Ramos (cell line): ENCODE measurements at regions not wholly inside any gene's neighbourhood (a gene's known extent, or its start where the extent isn't known, plus 50 kb on each side); places are given as distances from the start of the nearest gene placed in this dataset.
"Not testable (repeated sequence)": the region's sequence is repeated elsewhere in the genome, so short reads cannot be mapped to it uniquely, and the experiment has no call there.

Experiments
- in situ Hi-C: fragments of 300-500 bp; cut with MboI; formaldehyde crosslinking; loops from one replicate; pipeline ENCODE4 v1.14.3; 2022; ENCODE audit warnings: low sequenced_read_pairs; ENCODE audit not compliant: unreplicated experiment

DNA sequence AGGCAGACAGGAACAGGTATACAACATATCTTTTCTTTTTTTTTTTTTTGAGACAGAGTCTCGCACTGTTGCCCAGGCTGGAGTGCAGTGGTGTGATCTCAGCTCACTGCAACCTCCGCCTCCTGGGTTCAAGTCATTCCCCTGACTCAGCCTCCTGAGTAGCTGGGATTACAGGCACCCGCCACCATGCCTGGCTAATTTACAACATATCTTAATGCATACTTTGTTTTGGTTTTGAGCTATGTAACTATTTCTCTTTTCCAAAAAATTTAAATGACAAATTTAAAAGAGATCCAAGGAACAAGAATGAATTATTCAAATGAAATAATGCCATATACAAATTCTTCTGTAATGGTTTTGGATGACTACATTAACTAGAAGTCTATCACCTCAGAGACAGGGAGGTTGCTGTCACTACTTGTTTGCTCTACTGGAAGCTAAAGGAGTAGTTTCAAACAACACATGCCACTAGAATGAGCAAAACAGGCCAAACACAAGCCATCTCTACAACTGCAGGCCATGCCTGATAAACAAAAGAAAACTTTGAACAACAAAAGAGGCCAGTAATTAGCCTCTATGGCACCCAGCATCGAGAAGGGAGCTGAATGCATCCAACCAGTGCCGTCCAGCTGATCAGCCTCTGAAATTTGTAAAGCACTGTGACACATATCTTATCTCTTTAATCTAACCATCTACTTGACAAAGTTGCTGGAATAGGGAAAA is 133.6 kb upstream of the VOPP1 start:
- in situ Hi-C loops = not testable (repeated sequence)

DNA sequence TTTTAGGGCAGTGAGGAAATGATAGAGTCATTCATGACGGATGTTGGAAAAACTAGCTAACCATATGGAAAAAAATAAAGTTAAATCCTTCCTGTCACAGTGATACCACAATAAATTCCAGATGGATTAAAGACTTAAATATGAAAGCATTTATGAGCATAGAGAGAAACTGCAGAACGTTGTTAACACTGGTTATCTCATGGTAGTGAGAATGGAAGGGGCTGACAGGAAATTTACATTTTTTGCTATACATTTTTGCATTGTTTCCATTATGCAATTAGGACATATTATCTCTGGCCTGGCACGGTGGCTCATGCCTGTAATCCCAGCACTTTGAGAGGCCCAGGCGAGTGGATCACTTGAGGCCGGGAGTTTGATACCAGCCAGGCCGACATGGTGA is 130.5 kb upstream of the VOPP1 start:
- in situ Hi-C loops = not testable (repeated sequence)

DNA sequence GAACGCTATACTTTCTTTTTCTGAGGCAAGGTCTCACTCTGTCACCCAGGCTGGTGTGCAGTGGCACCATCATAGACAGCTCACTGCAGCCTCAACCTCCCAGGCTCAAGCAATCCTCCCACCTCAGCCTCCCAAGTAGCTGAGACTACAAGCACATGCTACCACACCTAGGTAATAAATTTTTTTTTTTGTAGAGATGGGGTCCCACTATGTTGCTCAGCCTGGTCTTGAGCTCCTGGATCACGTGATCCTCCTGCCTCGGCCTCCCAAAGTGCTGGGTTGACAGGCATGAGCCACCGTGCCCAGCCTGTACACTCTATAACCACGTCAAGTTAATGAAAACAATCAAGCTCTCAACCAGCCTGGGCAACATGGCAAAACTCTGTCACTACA is 127.1 kb upstream of the VOPP1 start:
- in situ Hi-C loops = not testable (repeated sequence)

DNA sequence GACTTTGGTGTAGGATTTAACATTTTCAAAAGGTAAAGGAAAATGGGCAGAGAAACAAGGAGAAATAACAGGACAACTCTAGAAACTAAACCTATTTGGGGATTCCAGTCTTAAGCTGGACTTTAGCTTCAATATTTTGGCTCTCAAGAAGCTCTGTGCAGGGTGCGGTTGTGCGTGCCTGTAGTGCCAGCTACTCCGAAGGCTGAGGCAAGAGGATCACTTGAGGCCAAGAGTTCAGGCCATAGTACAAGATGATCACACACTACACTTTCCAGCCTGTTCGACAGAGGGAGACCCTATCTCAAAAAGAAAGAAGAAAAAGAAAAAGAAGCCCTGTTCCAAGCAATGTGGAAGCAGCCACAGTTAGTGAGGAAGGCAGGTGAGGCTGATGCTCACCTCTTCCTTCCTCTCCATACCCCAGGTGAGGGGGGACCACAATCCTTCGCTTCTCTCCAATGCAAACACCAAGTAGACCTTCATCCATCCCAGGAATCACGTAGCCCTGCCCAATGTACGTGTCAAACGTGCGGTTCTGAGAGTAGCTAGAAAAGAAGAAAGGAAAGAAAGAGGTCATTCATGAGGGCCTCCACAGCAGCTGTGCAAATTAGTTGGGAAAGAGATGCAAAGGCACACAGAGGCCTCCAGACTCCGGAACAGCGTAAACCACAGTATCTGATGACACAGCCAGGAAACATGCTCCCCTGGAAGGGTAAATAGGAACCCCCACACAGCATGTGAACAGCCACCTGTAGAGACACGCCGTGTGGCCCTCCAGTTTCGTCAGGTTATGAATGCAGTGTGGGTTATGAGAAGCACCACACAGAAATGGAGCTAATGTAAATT is 126.5 kb upstream of the VOPP1 start:
- in situ Hi-C loops = not testable (repeated sequence)

DNA sequence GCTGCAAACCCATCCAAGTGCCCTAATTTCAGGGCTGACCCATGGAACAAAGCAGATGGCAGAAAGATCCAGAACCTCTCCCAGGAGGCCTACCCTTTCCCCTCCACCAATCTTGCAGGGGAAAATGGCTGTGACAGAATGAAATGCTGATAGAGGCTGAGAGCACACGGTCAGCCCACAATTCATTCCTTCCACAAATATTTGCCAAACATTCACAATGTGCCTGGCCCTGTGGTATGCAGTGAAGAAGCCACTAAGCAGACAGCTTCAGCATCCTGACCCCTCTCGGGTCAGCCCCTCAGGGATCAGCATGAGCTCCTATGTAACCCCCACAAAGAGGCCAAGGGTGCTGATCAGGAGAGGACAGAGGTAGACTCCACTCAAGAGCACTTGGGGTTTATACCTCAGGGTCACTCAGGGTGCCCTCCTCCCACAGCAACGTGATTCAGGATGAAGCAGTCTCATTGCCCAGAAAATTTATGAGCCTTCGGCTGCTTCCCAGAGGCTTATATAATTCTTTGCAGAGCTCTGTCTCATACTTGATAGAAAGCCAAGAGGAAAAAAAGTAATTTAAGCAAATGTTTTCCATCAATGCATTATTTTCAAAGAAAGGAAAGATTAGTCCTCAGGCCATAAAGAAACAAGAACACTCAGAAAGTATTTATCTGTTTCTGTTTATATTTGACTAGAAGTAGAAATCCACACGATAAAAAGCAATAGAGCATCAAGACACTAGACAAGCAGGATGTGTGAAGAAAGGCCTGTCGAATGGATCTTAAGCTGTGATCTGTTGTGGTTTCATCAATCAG is 123.8 kb upstream of the VOPP1 start:
- in situ Hi-C loops = not testable (repeated sequence)

DNA sequence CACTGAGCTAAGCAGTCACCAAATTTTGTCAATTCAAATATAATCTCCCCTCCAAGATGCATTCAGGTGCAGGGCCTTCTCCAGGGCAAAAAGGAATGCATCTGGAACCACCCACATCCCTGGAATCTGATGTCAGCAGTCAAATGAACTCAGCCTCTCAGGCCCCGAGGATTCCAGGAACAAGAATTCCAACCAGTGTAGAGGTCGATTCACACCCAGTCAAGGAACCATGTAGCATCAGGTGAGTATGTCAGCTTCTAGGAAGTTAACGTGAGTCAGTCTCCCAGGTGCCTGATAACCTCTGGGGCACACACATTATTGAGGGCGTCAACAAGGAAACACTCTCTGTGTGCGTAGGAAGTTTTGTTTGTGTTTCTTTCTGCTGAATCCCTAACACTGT is 122.2 kb upstream of the VOPP1 start:
- in situ Hi-C loops = not testable (repeated sequence)

DNA sequence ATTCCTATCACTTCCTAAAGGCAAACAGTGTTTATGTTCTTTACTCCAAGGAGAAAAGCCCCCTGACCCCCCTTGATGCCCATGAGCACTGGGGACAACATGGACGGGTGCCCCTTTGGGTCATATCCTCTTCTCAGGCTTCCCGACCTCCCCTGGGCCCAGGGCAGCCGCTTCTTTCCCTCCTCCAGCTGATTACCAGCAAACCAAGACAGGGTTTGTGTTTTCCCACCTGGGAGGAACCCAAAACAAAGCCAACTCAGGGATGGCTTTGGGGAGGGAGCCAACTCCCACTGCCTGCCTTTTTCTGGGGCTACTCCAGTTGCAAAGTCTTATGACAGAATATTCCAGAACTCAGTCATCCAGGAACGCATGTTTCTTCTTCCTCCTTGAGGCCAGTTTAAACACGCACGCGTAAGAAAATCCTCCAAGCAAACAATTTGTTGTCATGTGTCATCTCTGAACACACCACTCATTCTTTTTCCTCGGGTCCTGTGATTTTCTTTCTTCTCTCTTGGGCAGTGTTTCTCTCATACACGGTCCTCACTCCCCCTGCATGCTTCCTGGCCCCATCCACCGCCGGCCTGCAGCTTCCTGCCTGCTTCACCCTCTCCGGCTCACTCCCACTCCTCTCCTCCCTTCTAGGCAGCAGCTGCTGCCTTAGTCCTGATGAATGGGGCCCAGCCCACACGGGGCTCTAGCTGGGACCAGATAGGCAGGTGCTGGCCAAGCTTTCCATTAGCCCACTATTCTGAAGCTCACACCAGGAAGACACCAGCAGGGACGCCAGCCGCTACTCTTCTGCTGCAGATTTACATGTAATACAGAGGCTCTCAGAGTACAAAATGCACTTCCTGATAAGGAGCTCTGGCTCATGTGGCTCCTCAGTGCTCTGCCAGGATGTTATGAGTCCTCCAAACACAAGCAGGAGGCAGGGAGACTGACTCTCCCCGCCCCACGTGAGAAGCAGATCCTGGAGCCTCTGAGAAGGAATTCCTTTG is 116.7 kb upstream of the VOPP1 start:
- in situ Hi-C loops = not testable (repeated sequence)

DNA sequence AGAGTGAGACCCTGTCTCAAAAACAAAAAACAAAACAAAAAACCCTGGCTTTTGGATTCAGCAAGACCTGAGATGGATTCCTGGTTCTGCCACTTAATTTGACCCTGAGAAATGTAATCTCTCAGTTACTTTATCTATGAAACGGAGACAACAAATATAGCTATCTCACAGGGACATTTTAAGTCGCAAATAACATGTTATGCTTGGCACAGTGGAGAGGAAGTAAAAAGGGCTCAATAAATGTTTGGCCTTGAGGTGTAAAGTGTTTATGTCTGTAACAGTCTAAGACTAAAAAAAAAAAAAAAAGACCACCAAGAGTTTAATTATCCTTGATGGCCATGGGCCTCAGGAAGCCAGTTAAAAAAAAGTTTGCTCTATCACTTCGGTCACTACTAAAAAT is 116.0 kb upstream of the VOPP1 start:
- in situ Hi-C loops = not testable (repeated sequence)

DNA sequence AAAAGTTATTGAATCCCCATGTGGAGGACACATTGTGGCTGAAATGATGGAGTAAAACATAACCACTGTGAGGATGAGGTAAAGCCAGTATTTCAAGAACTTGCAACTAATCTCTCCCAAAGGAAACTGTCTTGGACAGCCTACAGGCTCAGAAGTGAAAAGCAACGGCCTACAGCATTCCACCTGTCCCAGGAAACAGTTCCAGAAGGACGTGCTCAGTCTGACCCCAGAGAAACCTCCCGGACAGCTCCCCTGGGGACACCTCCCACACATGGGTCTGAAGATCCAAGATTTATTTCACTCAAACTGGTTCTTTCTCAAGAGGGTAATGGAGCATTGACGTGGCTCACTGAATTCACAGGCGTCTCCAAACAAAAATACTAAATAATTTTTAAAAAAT is 115.0 kb upstream of the VOPP1 start:
- in situ Hi-C loops = not testable (repeated sequence)

DNA sequence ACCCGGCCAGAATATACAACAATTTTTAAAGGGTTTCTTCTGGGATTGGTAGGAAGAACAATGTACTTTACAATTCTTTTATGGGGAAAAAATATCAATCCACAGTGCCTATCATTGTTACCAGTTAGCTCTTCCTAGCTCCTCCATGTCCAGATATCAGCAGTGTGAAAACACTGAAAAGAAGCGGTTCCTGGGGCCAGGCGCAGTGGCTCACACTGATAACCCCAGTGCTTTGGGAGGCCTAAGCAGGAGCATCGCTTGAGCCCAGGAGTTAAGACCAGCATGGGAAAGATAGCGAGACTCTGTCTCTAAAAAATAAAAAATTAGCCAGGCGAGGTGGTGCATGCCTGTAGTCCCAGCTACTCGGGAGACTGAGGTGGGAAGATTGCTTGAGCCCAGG is 114.5 kb upstream of the VOPP1 start:
- in situ Hi-C loops = not testable (repeated sequence)

DNA sequence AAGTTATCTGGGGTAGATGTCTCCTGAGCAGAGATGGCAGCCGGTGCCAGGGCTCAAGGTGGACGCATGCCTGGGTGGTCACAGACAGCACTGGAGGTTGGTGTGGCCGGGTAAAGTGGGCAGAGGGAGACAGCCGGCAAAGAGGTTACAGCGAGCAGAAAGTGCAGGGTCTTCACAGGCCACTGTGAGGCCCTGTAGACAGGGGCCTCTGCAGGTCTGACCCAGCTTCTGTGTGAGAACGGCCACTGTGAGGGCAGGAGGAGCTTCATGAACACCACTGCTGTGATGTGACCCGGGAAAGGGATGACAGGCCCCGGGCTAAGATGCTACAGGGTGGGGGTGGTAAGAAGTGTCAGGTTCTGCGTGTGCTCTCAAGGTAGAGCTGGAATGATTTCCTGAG is 111.2 kb upstream of the VOPP1 start:
- in situ Hi-C loops = not testable (repeated sequence)

DNA sequence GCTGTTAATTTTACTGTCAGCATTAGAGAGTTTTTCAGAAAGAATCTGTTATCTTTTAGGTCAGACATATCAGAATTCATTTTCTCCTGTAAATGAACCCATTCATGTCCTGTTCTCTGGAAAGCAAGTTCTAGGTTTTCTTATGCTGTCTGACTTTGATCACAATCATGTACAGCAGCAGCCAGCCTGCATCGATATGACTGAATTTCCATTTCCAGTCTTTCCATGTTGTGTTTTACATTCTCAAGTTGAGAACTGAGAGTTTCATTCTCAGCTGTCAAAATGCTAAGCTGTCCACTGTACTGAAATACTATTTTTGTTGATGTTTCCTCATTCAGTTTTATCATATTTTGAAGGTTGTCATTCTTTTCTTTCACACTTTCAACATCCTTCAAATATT is 103.3 kb upstream of the VOPP1 start:
- in situ Hi-C loops = not testable (repeated sequence)

DNA sequence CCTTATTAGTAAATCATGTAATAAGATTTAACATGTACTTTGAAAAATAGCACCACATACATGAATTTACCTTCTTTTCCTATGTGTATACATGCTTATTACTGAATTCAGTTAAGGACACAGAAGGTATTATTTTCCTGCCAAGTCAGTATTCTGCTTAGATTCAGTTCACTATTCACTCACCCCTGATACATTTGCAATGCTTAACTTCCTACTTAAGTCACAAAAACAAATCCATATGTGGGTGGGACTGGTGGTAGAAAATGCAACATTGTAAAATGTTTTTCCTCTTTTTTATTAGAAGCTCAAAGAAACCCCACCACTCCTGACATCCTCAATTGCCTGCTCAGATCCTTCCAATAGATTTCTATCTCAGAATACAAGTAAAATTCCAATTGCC is 101.2 kb upstream of the VOPP1 start:
- in situ Hi-C loops = not testable (repeated sequence)

DNA sequence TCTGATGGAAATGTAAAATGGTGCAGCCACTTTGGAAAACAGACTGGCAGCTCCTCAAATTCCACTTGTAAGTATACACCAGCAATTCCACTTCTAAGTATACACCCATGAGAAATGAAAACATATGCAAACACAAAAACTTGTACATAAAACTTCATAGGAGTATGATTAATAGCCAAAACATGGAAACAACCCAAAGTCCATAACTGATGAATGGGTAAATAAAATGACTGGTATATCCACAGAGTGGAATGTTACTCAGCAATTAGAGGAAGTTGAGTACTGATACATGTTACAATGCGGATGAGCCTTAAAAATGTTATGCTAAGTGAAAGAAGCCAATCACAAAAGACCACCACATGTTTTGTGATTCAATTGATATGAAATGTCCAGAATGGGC is 99.8 kb upstream of the VOPP1 start:
- in situ Hi-C loops = not testable (repeated sequence)

DNA sequence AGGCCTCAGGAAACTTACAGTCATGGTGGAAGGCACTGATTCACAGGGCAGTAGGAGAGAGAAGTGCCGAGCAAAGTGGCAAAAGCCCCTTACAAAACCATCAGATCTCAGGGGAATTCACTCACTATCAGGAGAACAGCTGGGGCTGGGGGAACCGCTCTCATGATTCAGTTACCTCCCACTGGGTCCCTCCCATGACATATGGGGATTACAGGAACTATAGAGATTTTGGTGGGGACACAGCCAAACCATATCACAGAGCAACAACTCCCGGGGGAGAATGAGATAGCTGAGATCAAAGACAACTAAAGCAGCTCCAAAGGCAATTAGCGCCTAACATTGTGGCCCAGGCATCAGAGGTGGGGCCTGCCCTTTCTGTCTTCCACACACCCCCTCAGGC is 85.4 kb upstream of the VOPP1 start:
- in situ Hi-C loops = no loop called here

DNA sequence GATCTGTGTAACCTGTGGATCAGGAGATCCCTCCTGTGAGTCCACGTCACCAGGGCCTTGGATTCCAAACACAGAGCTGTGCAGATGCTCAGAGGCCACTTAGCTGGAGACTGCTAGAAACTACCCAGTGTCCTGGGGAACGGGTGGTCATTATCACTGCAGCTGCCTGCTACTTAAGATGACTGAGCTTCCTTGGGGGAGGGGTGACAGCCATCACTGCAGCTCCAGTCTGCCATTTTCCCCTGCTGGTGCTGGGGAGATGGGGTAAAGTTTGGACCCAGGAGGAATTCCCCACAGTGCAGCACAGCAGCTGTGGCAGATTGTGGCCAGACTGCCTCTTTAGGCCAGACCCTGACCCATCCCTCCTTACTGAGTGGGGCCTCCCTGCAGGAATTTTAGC is 78.8 kb upstream of the VOPP1 start:
- in situ Hi-C loops = no loop called here

DNA sequence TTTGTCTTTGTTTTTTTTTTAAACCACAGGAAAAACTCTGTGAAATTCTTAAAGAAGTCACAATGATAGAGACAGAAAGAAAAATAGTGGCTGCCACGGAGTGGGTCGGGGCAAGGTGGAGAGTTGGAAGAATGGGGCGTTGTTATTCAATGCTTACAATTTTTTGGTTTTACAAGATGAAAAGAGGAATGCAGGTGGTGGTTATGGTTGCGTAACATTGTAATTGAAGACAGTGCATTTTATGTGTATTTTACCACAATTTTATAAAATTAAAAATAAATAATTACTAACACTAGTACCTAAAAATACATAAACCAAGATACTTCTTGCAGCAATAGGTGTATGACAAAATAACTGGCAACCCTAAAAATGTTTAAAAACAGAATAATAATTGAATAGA is 76.9 kb upstream of the VOPP1 start:
- in situ Hi-C loops = loop anchor here (10.0 to 25.0 kb wide), 2 partner anchors 313 to 426 kb away; partner anchors contain the start of genes MRPS17 and NIPSNAP2

DNA sequence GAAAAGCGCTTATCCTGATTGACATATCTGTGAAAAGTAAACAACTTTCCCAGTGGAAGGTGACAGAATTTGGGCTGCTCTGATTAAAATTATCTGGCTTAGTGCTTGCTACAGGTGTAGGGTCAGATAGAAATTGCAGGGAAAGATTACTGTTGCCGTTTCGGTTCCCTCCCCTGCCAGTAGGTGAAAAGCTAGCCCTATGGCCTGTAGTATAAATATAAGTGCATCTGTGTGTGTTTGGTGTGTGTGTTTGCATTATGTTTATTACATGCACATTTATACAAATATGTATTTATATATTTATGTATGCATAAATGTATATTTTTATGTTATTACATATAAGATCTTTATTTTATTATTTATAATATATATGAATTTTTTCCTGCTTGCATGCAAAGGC is 72.3 kb upstream of the VOPP1 start:
- in situ Hi-C loops = loop anchor here (10.0 to 25.0 kb wide), 2 partner anchors 318 to 430 kb away; partner anchors contain the start of genes MRPS17 and NIPSNAP2

DNA sequence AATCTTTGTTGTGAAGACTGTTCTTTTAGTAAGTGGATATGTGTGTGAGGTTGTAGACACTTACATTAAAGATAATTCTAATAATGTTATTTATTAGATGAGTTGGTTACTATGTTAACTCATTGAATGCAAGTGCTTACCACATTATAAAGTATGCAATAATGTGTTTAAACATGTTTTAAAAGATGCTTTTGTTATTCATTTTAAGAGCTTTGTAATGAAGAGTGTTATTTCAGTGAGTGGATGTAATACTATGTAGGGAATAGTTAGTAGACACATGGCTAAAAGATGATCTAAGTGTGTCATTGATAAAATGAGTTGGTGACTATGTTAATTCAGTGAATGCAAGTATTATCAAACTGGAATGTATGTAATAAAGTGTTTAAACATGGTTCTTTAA is 70.0 kb upstream of the VOPP1 start:
- in situ Hi-C loops = loop anchor here (10.0 to 25.0 kb wide), 2 partner anchors 320 to 433 kb away; partner anchors contain the start of genes MRPS17 and NIPSNAP2
